ENCODE measurements at regions not wholly inside any gene's neighbourhood (a gene's known extent, or its start where the extent isn't known, plus 50 kb on each side); places are given as distances from the start of the nearest gene placed in this dataset.

DNA sequence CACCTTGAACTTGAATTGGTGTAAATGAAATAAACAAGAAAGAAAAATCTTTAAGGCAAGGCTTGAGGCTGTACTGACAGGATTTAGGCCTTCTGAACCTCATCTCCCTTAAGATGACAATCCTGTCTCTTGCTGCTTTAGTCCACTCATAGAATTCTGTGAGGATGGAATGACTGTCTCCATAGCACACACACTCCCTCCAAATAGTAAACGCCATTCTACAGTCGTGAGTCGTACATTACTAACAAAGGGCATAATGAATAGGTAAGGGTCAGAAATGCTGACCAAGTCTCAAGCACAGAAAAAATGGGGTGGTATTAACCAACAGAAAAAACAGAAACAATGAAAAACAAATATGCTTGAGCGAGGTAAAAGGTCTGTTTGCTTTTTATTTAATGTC, 71.8 kb upstream of the SIMC1 start:
- DNase-seq (no peak), ATAC-seq (ENCODE audit: low read depth in 2 of 2) (no peak)
- peaks cover 0 to 5% (median 0%) of the 10 kb centered on the region in 7 donors for H3K9me3 Mint-ChIP-seq
- peaks cover 8% of the 10 kb centered on the region for H3K27me3 Mint-ChIP-seq
- H3K27me3 ChIP-seq (ENCODE audit: control insufficient read depth, insufficient read depth, low read length) = peaks cover 14% of the 10 kb centered on the region
- H3K4me1 Mint-ChIP-seq = peaks cover 0 to 2% (median 0%) of the 10 kb centered on the region in 4 donors
- no peaks in the 10 kb centered on the region for H3K9me3 ChIP-seq (ENCODE audit: control insufficient read depth in 2 of 2, low read length in 2 of 2)
- H3K36me3 Mint-ChIP-seq = no peaks in the 10 kb centered on the region
- H3K27ac ChIP-seq (ENCODE audit: insufficient read depth, low read length, poor library complexity, severe bottlenecking) = no peak overlapping the region
- H3K27ac Mint-ChIP-seq = no peak overlapping the region
- H3K36me3 ChIP-seq (ENCODE audit: control insufficient read depth, insufficient read depth, low read length) = no peaks in the 10 kb centered on the region
- no peaks in the 10 kb centered on the region for H3K4me1 ChIP-seq (ENCODE audit: control insufficient read depth, insufficient read depth, low read length, poor library complexity, severe bottlenecking)
- H3K4me3 Mint-ChIP-seq = no peak overlapping the region
- no peak overlapping the region for H3K4me3 ChIP-seq (ENCODE audit: low read depth, low read length)

DNA sequence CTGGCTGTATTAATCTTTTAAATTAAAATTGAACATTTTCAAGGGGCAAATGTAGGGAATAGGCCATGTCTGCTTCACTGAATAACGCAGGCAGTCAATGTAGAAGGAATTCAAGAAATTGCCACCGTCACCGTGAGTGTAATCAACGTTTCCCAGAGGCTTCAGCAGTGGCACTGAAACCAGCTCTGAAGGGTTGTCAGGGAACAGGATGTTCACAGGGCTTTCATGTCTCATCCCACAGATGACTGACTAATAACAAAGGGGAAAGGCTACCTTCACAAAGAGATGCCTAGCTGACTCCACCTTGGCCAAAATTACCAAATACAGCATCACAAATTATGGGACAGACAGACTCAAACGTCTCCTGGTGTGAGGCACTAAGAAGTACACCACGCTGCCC, 70.4 kb upstream of the SIMC1 start:
- ATAC-seq (ENCODE audit: low read depth in 2 of 2) = no peak

DNA sequence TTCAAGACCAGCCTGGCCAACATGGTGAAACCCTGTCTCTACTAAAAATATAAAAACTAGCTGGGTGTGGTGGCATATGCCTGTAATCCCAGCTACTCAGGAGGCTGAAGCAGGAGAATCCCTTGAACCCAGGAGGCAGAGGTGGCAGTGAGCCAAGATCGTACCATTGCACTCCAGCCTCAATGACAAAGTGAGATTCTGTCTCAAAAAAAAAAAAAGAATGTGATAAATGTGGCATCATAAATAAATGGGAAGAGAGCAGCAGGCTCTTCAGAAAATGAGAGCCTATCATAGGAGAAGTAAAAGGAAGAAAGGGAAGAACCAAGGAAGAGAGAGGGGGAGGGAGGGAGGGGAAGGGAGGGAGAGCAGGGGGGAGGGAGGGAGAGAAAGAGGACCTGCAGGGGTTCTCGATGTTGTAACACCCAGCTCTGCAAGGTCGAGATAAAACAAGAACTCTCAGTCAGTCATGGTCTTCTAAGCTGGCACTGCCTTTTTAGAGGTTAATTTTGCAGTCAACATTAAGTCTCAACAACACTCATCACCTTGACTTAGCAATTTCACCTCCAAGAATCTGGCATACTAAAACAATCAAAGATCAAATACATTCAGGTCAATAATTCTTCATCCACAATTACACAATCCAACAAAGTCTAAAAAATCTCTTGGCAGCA, 68.7 kb upstream of the SIMC1 start:
- Histone ChIP-seq H3K36me3 (ENCODE audit: control insufficient read depth, insufficient read depth, low read length) (no peaks in the 10 kb centered on the region), H3K27me3 (ENCODE audit: control insufficient read depth, insufficient read depth, low read length) (peaks cover 9% of the 10 kb centered on the region), H3K27ac (ENCODE audit: insufficient read depth, low read length, poor library complexity, severe bottlenecking) (no peak overlapping the region), H3K4me3 (ENCODE audit: low read depth, low read length) (no peak overlapping the region), H3K4me1 (ENCODE audit: control insufficient read depth, insufficient read depth, low read length, poor library complexity, severe bottlenecking) (no peaks in the 10 kb centered on the region), H3K9me3 (ENCODE audit: control insufficient read depth in 2 of 2, low read length in 2 of 2) (no peaks in the 10 kb centered on the region)
- DNase-seq = no peak
- Mint-ChIP-seq H3K4me1 (peaks cover 0 to 2% (median 0%) of the 10 kb centered on the region in 4 donors), H3K27me3 (peaks cover 5% of the 10 kb centered on the region), H3K36me3 (no peaks in the 10 kb centered on the region), H3K9me3 (no peaks in the 10 kb centered on the region), H3K27ac (peak overlapping the region in 1 of 3 donors; percentile 17), H3K4me3 (no peak overlapping the region)
- ATAC-seq (ENCODE audit: low read depth in 2 of 2) = no peak

More for the DNA sequence above, 70.4 kb upstream of the SIMC1 start:
- Histone ChIP-seq H3K4me3 (ENCODE audit: low read depth, low read length) (no peak overlapping the region), H3K36me3 (ENCODE audit: control insufficient read depth, insufficient read depth, low read length) (no peaks in the 10 kb centered on the region), H3K27me3 (ENCODE audit: control insufficient read depth, insufficient read depth, low read length) (peaks cover 11% of the 10 kb centered on the region), H3K4me1 (ENCODE audit: control insufficient read depth, insufficient read depth, low read length, poor library complexity, severe bottlenecking) (no peaks in the 10 kb centered on the region), H3K9me3 (ENCODE audit: control insufficient read depth in 2 of 2, low read length in 2 of 2) (no peaks in the 10 kb centered on the region), H3K27ac (ENCODE audit: insufficient read depth, low read length, poor library complexity, severe bottlenecking) (no peak overlapping the region)
- DNase-seq = no peak
- peaks cover 5% of the 10 kb centered on the region for H3K27me3 Mint-ChIP-seq
- peaks cover 0 to 5% (median 0%) of the 10 kb centered on the region in 7 donors for H3K9me3 Mint-ChIP-seq
- H3K27ac Mint-ChIP-seq = no peak overlapping the region
- H3K36me3 Mint-ChIP-seq = no peaks in the 10 kb centered on the region
- peaks cover 0 to 2% (median 0%) of the 10 kb centered on the region in 4 donors for H3K4me1 Mint-ChIP-seq
- H3K4me3 Mint-ChIP-seq = no peak overlapping the region

DNA sequence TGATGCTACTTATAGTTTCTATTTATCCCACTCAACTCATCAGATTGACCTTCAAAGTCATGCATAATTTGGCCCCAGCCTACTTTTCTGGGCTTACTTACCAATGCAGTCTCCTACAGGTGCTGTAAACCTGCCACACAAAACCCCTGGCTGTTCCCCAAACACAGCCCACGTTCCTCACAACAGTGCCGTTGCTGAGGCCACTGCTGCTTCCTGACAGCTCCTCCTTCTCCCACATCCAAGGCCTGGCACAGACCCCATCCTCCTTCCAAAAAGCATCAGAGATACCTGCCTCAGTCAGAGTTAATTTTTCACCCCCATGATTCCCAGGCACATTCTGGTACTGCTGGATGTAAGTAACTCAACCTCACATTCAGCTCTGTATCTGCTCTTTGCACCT, 68.1 kb upstream of the SIMC1 start:
- Mint-ChIP-seq H3K4me3 (no peak overlapping the region), H3K27me3 (peaks cover 5% of the 10 kb centered on the region), H3K9me3 (no peaks in the 10 kb centered on the region), H3K4me1 (peaks cover 0 to 2% (median 0%) of the 10 kb centered on the region in 4 donors), H3K27ac (no peak overlapping the region), H3K36me3 (no peaks in the 10 kb centered on the region)
- Histone ChIP-seq H3K9me3 (ENCODE audit: control insufficient read depth in 2 of 2, low read length in 2 of 2) (no peaks in the 10 kb centered on the region), H3K4me3 (ENCODE audit: low read depth, low read length) (no peak overlapping the region), H3K36me3 (ENCODE audit: control insufficient read depth, insufficient read depth, low read length) (no peaks in the 10 kb centered on the region), H3K27ac (ENCODE audit: insufficient read depth, low read length, poor library complexity, severe bottlenecking) (no peak overlapping the region), H3K27me3 (ENCODE audit: control insufficient read depth, insufficient read depth, low read length) (peaks cover 9% of the 10 kb centered on the region), H3K4me1 (ENCODE audit: control insufficient read depth, insufficient read depth, low read length, poor library complexity, severe bottlenecking) (no peaks in the 10 kb centered on the region)
- ATAC-seq (ENCODE audit: low read depth in 2 of 2) (no peak), DNase-seq (no peak)

DNA sequence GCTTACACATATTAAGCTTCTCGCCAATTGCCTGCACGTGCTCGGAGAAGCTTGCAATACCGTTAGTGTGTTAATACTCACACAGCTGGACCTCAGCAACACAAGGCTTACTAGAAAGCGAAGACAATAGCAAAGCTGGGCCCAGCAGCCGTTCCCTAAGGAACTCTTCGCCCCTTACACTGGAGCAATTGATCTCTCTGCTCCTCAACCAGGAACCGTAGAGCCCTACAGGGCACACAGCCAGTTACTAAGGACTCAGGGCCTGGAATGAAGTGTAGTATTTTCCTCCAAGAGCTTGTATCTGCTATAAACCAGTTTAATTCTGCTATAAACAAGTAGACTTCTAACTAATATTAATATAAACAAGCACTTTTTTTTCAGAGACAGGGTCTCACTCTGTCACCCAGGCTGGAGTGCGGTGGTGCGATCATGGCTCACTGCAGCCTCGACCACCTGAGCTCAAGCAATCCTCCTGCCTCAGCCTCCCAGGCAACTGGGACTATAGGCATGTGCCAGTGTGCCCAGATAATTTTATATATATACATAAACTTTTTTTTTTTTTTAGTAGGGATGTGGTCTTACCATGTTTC, 67.0 kb upstream of the SIMC1 start:
- no peak overlapping the region for H3K27ac ChIP-seq (ENCODE audit: insufficient read depth, low read length, poor library complexity, severe bottlenecking)
- no peaks in the 10 kb centered on the region for H3K9me3 ChIP-seq (ENCODE audit: control insufficient read depth in 2 of 2, low read length in 2 of 2)
- no peaks in the 10 kb centered on the region for H3K36me3 ChIP-seq (ENCODE audit: control insufficient read depth, insufficient read depth, low read length)
- H3K27me3 ChIP-seq (ENCODE audit: control insufficient read depth, insufficient read depth, low read length) = peaks cover 9% of the 10 kb centered on the region
- Mint-ChIP-seq H3K9me3 (no peaks in the 10 kb centered on the region), H3K27me3 (peaks cover 4% of the 10 kb centered on the region), H3K27ac (no peak overlapping the region), H3K36me3 (no peaks in the 10 kb centered on the region), H3K4me1 (peaks cover 0 to 2% (median 0%) of the 10 kb centered on the region in 4 donors), H3K4me3 (no peak overlapping the region)
- H3K4me3 ChIP-seq (ENCODE audit: low read depth, low read length) = no peak overlapping the region
- DNase-seq (no peak), ATAC-seq (ENCODE audit: low read depth in 2 of 2) (no peak)
- H3K4me1 ChIP-seq (ENCODE audit: control insufficient read depth, insufficient read depth, low read length, poor library complexity, severe bottlenecking) = no peaks in the 10 kb centered on the region

DNA sequence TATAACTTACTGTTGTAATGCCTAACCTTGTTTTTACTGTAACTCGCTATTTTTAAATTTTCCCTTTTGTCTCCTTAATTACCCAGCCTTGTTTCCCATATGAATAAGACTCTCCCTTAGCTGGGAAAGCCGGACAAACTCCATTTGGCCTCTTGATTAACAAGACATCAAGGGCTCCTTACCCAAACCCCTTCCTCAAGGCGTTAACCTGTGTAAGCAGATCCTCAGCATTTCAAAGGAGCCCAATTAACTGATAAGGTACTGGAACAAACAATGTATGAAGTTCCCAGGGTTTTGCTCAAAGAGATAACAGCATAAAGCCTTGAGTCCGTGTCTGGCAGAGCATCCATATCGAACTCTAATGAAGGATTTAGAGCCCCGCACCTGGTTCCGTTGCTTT, 66.0 kb upstream of the SIMC1 start:
- peaks cover 8% of the 10 kb centered on the region for H3K27me3 ChIP-seq (ENCODE audit: control insufficient read depth, insufficient read depth, low read length)
- no peaks in the 10 kb centered on the region for H3K9me3 ChIP-seq (ENCODE audit: control insufficient read depth in 2 of 2, low read length in 2 of 2)
- Mint-ChIP-seq H3K4me3 (no peak overlapping the region), H3K4me1 (peaks cover 0 to 2% (median 0%) of the 10 kb centered on the region in 4 donors), H3K36me3 (no peaks in the 10 kb centered on the region), H3K9me3 (no peaks in the 10 kb centered on the region), H3K27me3 (peaks cover 8% of the 10 kb centered on the region), H3K27ac (no peak overlapping the region)
- H3K4me1 ChIP-seq (ENCODE audit: control insufficient read depth, insufficient read depth, low read length, poor library complexity, severe bottlenecking) = no peaks in the 10 kb centered on the region
- H3K4me3 ChIP-seq (ENCODE audit: low read depth, low read length) = no peak overlapping the region
- no peaks in the 10 kb centered on the region for H3K36me3 ChIP-seq (ENCODE audit: control insufficient read depth, insufficient read depth, low read length)
- ATAC-seq (ENCODE audit: low read depth in 2 of 2) (no peak), DNase-seq (no peak)
- no peak overlapping the region for H3K27ac ChIP-seq (ENCODE audit: insufficient read depth, low read length, poor library complexity, severe bottlenecking)

DNA sequence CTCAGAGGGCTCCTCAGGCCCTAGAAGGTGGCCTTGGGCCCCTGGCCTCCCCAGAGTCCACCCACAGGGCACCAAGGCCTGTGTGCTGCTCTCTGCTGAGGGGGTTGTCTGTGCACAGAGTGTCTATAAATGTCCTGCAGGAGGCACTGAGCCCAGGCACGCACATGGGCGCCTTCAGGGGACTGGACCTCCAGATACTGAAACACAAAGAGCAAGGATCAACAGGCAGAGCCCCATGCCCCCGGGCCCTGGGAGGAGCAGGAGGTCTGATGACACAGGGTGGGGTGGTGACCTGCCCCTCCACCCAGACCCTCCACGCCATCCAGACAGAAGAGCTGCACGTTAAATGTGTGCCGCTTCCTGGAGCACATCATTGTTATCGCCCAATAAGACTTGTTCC, 64.6 kb upstream of the SIMC1 start:
- Mint-ChIP-seq H3K9me3 (peaks cover 0 to 4% (median 2%) of the 10 kb centered on the region in 7 donors), H3K27ac (no peak overlapping the region), H3K4me3 (no peak overlapping the region), H3K27me3 (peaks cover 10% of the 10 kb centered on the region), H3K4me1 (peaks cover 0 to 2% (median 0%) of the 10 kb centered on the region in 4 donors), H3K36me3 (no peaks in the 10 kb centered on the region)
- Histone ChIP-seq H3K27me3 (ENCODE audit: control insufficient read depth, insufficient read depth, low read length) (peaks cover 7% of the 10 kb centered on the region), H3K4me1 (ENCODE audit: control insufficient read depth, insufficient read depth, low read length, poor library complexity, severe bottlenecking) (no peaks in the 10 kb centered on the region), H3K9me3 (ENCODE audit: control insufficient read depth in 2 of 2, low read length in 2 of 2) (peaks cover 0 to 4% of the 10 kb centered on the region in 2 experiments), H3K4me3 (ENCODE audit: low read depth, low read length) (no peak overlapping the region), H3K27ac (ENCODE audit: insufficient read depth, low read length, poor library complexity, severe bottlenecking) (no peak overlapping the region), H3K36me3 (ENCODE audit: control insufficient read depth, insufficient read depth, low read length) (no peaks in the 10 kb centered on the region)
- ATAC-seq (ENCODE audit: low read depth in 2 of 2) = no peak
- no peak for DNase-seq

All from CD4-positive, CD25-positive, alpha-beta regulatory T cell (primary cell).